EL (cell line): ENCODE measurements at regions not wholly inside any gene's neighbourhood (a gene's known extent, or its start where the extent isn't known, plus 50 kb on each side); places are given as distances from the start of the nearest gene placed in this dataset.

Experiments used
- DNase-seq: peaks from one replicate; pipeline ENCODE4 v3.0.0-alpha.2; 2016

DNA sequence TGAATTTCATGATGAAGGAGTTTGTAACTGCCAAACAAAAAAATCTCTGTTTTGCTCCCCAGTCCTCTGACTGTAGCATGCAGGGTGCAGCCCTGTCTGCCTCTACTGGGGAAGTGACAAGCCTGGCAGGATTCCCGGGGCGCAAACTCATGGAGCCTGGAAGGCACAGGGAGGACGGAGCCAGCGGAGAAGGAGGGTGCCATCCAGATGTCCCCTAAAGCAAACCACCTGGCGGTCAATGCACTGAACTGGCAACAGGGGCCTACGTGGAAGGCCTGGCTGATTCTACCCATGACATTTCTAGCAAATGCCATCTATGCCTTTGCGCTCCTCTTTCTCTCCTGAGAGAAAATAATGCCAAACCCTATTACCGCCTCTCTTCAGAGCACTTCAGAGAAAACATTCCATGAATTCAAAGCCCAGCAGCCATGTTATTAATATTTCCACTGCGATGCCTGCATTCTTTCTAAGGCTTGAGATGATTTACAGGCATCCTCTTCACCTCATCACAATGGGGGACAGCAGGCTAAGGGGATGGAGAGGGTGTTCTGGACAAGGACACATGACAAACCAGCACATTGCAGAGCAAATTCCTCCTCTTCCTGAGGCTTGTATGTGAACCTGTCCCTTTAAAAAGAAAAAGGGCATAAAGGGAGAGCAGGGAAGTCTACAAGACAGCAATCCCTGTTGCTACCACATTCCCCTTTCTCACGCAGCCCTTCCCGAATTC, 329.3 kb upstream of the NOCT start:
- no peak for DNase-seq

DNA sequence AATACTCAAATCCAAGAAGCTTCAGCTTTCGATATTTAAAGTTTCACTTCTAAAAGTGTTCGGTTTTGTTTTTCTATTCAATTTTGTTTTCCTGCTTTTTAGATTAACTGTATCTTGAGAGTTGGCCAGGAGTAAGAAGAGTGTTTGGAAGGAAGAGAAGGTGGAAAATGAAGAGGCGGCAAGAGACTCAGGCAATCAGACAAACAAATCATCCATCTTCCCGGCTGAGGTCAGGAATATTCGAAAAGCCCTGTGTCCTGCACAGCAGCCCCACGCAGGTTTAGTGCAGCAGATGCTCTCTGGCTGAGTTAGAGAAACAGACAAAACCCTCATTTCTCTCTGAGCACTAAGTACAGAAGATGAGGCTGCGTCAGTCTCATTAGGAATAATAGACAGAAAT, 330.3 kb upstream of the NOCT start:
- DNase-seq, result no peak

DNA sequence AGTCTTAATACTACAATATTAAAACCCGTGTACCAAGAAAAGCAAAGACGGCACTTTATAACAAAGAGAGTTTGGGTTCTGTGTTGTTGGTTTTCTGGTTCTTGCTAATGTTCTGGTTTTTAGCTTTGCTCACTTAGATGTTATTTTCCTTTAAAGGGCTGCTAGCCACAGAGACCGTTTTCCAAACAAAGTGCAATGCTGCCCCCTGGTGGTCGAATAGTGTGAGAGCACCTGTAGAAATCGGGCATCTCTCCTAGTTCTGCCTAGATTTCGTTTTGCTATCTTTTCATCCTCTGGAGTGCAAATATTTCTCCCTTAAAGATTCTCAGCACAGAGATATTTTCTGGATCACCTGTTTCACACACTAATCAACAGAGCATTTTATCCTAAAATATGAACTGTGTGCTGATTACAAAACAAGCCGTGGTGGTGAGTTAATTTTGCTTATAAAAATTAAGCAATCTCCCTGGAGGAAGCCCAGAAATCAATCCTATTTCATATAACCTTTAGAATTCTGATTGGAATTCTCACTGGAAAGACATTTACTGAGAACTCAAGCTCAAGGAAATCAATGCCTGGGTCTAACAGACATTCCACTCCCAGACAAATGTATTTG, 334.5 kb upstream of the NOCT start:
- DNase-seq, result peak; percentile 72

DNA sequence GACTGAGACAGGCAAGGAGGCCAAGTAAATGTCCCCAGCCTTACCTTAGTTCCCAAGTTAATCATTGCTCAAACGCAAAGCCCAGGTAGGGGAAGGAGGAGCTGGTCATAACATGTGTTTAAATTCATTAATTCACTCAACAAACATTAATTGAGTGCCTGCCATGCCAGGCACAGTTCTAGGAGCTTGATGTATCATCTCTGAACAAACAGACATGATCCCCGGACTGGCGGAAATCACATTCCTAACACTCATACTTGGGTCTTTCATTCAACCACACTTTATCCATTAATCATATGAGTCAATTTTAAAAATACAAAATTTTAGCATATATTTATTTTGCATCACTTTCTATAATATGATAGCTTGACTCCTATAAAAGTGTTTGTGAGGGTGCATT, 335.3 kb upstream of the NOCT start:
- peak; percentile 14 for DNase-seq

GRCh38 chr4:138678985-138679746, 336.4 kb upstream of the NOCT start:
- no peak for DNase-seq

DNA sequence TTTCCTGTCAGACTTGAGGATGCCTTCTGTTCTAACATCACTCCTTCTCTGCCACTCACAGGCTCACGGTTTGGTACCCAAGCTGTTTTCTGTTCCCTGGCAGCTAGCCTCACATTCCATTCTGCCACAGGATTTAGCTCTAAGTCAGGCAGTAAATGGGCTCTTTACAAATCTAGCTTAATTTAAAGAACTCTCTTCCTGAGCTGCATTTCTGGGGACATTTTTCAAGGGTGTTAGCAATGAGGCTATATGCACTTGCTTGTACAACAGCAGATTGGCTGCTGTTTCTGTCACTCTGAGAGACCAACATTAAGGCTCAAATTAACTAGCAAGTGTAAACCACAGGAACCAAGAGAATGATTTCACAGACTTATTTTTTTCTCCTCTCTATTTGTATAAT, 337.8 kb upstream of the NOCT start:
- no peak for DNase-seq

- no peak for DNase-seq
Observed at GRCh38 chr4:138677212-138677611, 338.4 kb upstream of the NOCT start.

DNA sequence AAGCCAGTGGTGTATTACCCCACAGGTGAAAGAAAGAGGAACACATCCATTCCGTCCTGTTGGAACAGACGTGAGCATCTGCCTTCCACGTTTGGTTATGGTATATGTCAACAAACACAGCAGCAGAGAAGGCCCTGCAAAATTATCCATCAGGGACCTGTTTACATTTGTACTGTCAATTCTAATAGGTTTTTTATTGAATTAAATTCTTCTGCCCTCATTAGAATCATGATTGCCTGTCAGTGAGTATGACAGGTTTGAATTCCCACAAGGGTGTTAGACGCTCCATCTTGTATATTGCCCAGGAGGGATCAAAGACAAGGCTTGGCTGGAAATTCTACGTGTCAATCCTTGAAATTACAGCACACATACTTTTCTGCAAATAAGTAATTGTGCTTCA, 339.9 kb upstream of the NOCT start:
- DNase-seq, result no peak

- DNase-seq, result no peak
Observed at GRCh38 chr4:138674209-138674608, 341.4 kb upstream of the NOCT start.

- DNase-seq, result no peak
Observed at GRCh38 chr4:138673053-138673452, 342.5 kb upstream of the NOCT start.

GRCh38 chr4:138672393-138672976, 343.1 kb upstream of the NOCT start:
- no peak for DNase-seq

DNA sequence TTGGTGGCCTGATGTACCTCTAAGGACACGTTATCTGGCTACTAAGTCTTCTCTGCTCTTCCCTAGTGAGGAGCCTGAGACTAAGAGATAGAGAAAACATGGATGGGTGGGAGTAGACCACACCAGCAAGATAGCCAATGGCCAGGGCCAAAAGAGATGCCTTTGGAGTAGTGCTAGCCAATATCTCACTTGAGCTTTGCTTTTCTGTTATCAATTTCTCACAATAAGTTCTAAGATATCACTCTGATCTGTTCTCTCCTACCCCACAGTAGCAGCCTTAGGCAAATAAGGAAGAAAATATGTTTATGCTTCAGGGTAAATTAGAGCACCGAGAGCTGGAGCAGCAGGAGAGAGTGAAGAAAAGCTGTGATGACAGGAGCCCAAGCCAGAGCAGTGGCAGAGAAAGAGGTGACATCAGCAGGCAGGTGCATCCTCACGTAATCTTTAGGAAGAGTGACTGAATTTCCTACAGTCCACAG, 343.9 kb upstream of the NOCT start:
- no peak for DNase-seq

DNA sequence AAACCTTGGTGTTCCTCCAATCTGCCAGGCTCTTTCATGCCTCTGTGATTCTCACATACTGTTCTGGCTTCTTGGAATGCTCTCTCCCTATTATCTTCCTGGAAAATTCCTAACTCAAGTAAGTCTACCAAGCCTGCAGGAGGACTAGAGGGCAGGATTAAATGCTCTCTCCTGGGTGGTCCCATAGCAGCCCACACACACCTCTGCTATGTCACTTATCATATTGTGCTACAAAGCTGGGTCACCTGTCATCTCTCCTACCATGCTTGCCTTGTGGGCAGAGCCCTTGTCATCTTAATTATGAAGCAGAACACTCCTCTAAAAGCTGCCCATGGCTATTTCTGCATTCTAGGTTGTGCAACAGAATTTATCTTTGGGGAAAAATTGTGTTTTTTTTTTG, 344.5 kb upstream of the NOCT start:
- no peak for DNase-seq

DNA sequence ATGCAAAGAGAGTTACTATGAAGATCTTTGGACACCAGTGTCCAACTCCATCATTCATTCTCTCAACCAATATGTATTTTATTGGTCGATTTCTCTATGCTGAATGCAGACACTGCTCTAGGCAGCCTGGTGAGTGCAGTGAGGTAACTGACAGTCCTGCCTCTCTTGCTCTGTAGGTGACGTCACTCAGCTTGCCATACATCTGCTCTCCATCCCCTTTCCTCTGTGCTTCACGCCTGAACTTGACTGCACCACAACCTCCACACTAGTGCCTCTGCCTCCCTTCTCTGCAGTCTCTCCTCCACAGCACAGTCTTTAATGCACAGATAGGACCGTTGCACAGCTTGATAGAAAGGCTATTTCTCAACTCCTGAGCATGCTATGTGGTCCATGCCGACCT, 344.9 kb upstream of the NOCT start:
- no peak for DNase-seq

DNA sequence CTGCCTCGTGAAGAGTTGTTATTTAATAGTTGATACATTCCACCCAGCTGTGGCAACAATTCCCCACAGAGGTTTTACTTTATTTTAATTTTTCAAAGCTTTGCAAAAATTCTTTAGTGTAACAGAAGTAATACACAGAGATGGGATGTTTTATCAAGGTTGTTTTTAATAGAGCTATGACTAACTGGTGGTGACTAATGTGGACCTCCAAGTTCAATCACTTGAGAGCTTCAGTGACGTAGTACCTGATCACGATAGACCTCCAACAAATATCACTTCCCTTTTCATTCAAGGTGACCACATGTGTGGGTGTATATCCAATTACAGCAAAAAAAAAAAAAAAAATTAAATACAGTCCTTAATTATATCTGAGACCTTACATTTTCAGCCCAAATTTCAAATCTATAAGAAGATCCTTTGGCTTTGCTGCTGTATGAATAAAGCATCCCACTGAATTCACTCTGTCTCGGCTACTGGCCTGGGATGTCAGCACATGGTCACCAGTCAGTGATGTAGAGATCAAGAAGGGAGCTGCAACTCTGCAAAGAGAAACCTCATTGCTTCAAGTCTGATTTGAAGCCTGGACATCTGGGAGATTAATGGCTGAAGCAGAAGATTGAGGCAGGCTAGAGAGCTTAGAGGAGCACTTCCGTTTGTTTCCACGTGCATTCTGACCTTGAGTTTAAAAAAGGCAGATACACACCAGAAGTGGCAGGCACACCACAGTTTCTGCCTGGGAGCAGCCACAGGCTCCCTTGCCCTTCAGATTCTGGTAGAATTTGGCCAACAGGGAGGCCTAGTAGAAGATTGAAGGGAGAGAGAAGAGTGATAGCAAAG, 345.9 kb upstream of the NOCT start:
- DNase-seq, result peak; percentile 72

DNA sequence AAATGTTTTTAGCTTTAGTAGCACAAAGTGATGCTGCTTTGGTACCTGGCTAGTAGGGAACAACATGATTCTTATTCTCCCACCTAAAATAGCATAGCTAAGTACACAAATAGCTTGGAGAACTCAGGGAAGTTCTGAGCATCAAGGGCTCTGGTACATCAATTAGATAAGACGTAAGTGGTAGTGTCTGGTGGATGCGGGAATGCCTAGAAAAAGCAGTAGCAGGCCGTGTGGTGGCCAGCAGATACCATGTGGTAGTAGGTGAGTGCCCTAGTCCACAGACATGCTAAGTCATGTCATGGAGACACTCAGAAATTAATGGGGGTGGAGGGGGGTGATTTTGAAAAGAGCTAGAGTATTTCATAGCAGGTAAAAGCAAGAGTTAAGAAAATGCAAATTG, 347.3 kb upstream of the NOCT start:
- DNase-seq, result no peak

DNA sequence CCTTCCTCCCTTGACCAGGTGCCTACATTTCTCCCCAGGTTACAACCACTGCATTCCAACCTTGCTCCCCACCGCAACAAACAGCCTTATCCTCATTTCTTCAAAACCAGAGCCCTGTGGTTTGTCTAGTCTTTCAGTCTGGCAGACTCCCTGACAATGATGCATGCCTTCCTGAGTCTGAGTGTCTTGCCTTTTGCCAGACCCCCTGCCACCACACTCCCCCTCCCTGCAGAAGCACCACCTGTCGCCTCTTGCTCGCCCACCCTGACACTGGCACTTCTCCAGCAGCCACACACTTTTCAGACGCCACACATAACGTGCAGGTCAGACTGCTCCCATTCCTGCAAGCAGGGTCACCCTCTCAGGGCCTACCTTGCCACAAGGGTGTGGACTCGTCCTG, 349.2 kb upstream of the NOCT start:
- no peak for DNase-seq

DNA sequence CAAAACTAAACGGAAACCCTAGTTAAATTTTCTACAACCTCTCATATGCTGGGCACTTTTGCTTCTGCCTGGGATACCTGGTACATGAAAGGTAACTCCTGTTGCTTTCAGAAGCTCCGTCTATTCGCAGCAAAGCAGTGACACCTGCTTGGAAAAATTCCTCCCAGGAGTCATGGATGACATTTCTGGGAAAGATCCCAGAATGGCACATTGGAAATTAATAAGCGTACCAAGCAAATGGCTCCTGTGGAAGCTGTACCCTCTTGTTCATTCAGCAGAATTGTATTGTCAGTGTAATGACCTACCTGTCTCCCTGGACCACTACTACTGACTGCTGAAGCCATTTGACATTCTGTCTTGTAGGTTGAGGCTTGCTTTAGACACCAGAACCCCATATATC, 349.7 kb upstream of the NOCT start:
- DNase-seq, result no peak

- no peak for DNase-seq
Observed at GRCh38 chr4:138663883-138664282, 351.7 kb upstream of the NOCT start.

GRCh38 chr4:138659812-138660316, 355.7 kb upstream of the NOCT start:
- no peak for DNase-seq

GRCh38 chr4:138659037-138659811, 356.4 kb upstream of the NOCT start:
- no peak for DNase-seq

- no peak for DNase-seq
Observed at GRCh38 chr4:138658518-138658917, 357.1 kb upstream of the NOCT start.
